Fibroblast of the aortic adventitia (primary cell): ENCODE measurements at regions not wholly inside any gene's neighbourhood (a gene's known extent, or its start where the extent isn't known, plus 50 kb on each side); places are given as distances from the start of the nearest gene placed in this dataset.

Experiments
- DNase-seq: peaks from one replicate; pipeline ENCODE4 v3.0.0-alpha.2; 2010; ENCODE audit warnings: low read depth
- H3K4me3 ChIP-seq: 2 replicates; pipeline ENCODE4 v1.5.1; 2011; ENCODE audit warnings: low read depth, mild to moderate bottlenecking, control low read depth, low read length, moderate library complexity
- CTCF ChIP-seq: IDR thresholded peaks from 2 replicates; pipeline ENCODE4 v1.5.1; 2011; ENCODE audit warnings: mild to moderate bottlenecking, low read length, control low read depth, inconsistent platforms; ENCODE audit not compliant: insufficient read depth

- no peak for TF ChIP-seq CTCF
- H3K4me3 ChIP-seq = no peak overlapping the region
- no peak for DNase-seq
These were observed 308.9 kb upstream of the MON1B start for GRCh38 chr16:76882105-76882504.

- H3K4me3 ChIP-seq = no peak overlapping the region
- DNase-seq = no peak
- no peak for TF ChIP-seq CTCF
These were observed 307.9 kb upstream of the MON1B start for GRCh38 chr16:76883076-76883475.

- DNase-seq = no peak
- TF ChIP-seq CTCF = no peak
These were observed 305.0 kb upstream of the MON1B start for GRCh38 chr16:76885776-76886537.

GRCh38 chr16:76897816-76898215 lies 293.2 kb upstream of the MON1B start:
- TF ChIP-seq CTCF = no peak
- no peak overlapping the region for H3K4me3 ChIP-seq
- DNase-seq = no peak

More at GRCh38 chr16:76885776-76886537, 305.0 kb upstream of the MON1B start:
- no peak overlapping the region for H3K4me3 ChIP-seq

- no peak for DNase-seq
- no peak for TF ChIP-seq CTCF
These were observed 291.2 kb upstream of the MON1B start for GRCh38 chr16:76899767-76900166.

GRCh38 chr16:76900285-76901263 lies 290.4 kb upstream of the MON1B start:
- no peak overlapping the region for H3K4me3 ChIP-seq
- no peak for DNase-seq
- TF ChIP-seq CTCF = no peak

More at GRCh38 chr16:76899767-76900166, 291.2 kb upstream of the MON1B start:
- no peak overlapping the region for H3K4me3 ChIP-seq
